ENCODE measurements at regions not wholly inside any gene's neighbourhood (a gene's known extent, or its start where the extent isn't known, plus 50 kb on each side); places are given as distances from the start of the nearest gene placed in this dataset.
"Not testable (repeated sequence)": the region's sequence is repeated elsewhere in the genome, so short reads cannot be mapped to it uniquely, and the experiment has no call there.

- no peak for DNase-seq (ENCODE audit: low read depth in 3 of 3, low spot score in 1 of 3)
Observed at GRCh38 chr1:47593598-47594285, 155.9 kb downstream of the FOXD2 start.

GRCh38 chr1:47594627-47595026, 156.8 kb downstream of the FOXD2 start:
- no peak for DNase-seq (ENCODE audit: low read depth in 3 of 3, low spot score in 1 of 3)

- no peak for DNase-seq (ENCODE audit: low read depth in 3 of 3, low spot score in 1 of 3)
Observed at GRCh38 chr1:47596328-47596727, 158.5 kb downstream of the FOXD2 start.

- no peak for DNase-seq (ENCODE audit: low read depth in 3 of 3, low spot score in 1 of 3)
Observed at GRCh38 chr1:47598357-47598756, 160.5 kb downstream of the FOXD2 start.

- DNase-seq (ENCODE audit: low read depth in 3 of 3, low spot score in 1 of 3), result no peak
Observed at GRCh38 chr1:47599777-47600176, 161.9 kb downstream of the FOXD2 start.

GRCh38 chr1:47602491-47602890, 164.6 kb downstream of the FOXD2 start:
- DNase-seq (ENCODE audit: low read depth in 3 of 3, low spot score in 1 of 3), result not testable (repeated sequence)

- not testable (repeated sequence) for DNase-seq (ENCODE audit: low read depth in 3 of 3, low spot score in 1 of 3)
Observed at GRCh38 chr1:47604869-47605268, 167.0 kb downstream of the FOXD2 start.

GRCh38 chr1:47608296-47608875, 170.5 kb downstream of the FOXD2 start:
- DNase-seq (ENCODE audit: low read depth in 3 of 3, low spot score in 1 of 3), result no peak

GRCh38 chr1:47611992-47612391, 174.1 kb downstream of the FOXD2 start:
- DNase-seq (ENCODE audit: low read depth in 3 of 3, low spot score in 1 of 3), result no peak

- no peak for DNase-seq (ENCODE audit: low read depth in 3 of 3, low spot score in 1 of 3)
Observed at GRCh38 chr1:47612819-47613218, 175.0 kb downstream of the FOXD2 start.

GRCh38 chr1:47616036-47616435, 178.2 kb downstream of the FOXD2 start:
- DNase-seq (ENCODE audit: low read depth in 3 of 3, low spot score in 1 of 3), result no peak

GRCh38 chr1:47616906-47617305, 179.1 kb downstream of the FOXD2 start:
- no peak for DNase-seq (ENCODE audit: low read depth in 3 of 3, low spot score in 1 of 3)

- DNase-seq (ENCODE audit: low read depth in 3 of 3, low spot score in 1 of 3), result no peak
Observed at GRCh38 chr1:47617381-47618221, 179.8 kb downstream of the FOXD2 start.

- DNase-seq (ENCODE audit: low read depth in 3 of 3, low spot score in 1 of 3), result no peak
Observed at GRCh38 chr1:47618222-47618720, 180.4 kb downstream of the FOXD2 start.

- DNase-seq (ENCODE audit: low read depth in 3 of 3, low spot score in 1 of 3), result no peak
Observed at GRCh38 chr1:47618830-47619229, 181.0 kb downstream of the FOXD2 start.

GRCh38 chr1:47621483-47621882, 183.6 kb downstream of the FOXD2 start:
- no peak for DNase-seq (ENCODE audit: low read depth in 3 of 3, low spot score in 1 of 3)

GRCh38 chr1:47621977-47622376, 184.1 kb downstream of the FOXD2 start:
- DNase-seq (ENCODE audit: low read depth in 3 of 3, low spot score in 1 of 3), result no peak

GRCh38 chr1:47622776-47623556, 185.1 kb downstream of the FOXD2 start:
- no peak for DNase-seq (ENCODE audit: low read depth in 3 of 3, low spot score in 1 of 3)

GRCh38 chr1:47623557-47623940, 185.7 kb downstream of the FOXD2 start:
- no peak for DNase-seq (ENCODE audit: low read depth in 3 of 3, low spot score in 1 of 3)

GRCh38 chr1:47624531-47624930, 186.7 kb downstream of the FOXD2 start:
- no peak for DNase-seq (ENCODE audit: low read depth in 3 of 3, low spot score in 1 of 3)

GRCh38 chr1:47627016-47627415, 189.2 kb downstream of the FOXD2 start:
- no peak for DNase-seq (ENCODE audit: low read depth in 3 of 3, low spot score in 1 of 3)

Data from stimulated activated CD4-positive, alpha-beta T cell treated with anti-CD3 and anti-CD28 coated beads, TNF-alpha, amount 100 ng/mL, for 1 hour (primary cell).